Esophagus mucosa (tissue), 1 donor: ENCODE measurements at regions not wholly inside any gene's neighbourhood (a gene's known extent, or its start where the extent isn't known, plus 50 kb on each side); places are given as distances from the start of the nearest gene placed in this dataset.
A peak's percentile ranks its signal among the peaks of the same experiment; 100 is the strongest.
"Not testable (repeated sequence)": the region's sequence is repeated elsewhere in the genome, so short reads cannot be mapped to it uniquely, and the experiment has no call there.

Experiments used
- ATAC-seq: fragments of 200-7000 bp; cut with Tn5 transposase; one replicate; pipeline ENCODE4 v1.9.1; 2020
- donor health status: DM: yes; HTN: yes; CAD: no.

DNA sequence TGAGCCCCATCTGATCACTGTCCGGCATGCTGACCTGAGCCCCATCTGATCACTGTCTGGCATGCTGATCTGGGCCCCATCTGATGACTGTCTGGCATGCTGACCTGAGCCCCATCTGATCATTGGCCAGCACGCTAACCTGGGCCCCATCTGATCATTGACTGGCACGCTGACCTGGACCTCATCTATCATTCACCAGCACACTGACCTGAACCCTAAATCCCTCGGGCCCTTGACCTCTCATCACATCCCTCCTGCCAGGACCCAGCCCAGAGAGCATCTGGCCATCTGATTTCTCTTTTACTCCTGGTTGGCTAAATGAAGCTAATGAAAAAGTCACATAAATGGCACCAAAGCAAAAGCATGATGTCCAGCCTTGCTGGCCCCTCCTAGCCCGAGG, 207.1 kb downstream of the NDUFA10 start:
- ATAC-seq = no peak

DNA sequence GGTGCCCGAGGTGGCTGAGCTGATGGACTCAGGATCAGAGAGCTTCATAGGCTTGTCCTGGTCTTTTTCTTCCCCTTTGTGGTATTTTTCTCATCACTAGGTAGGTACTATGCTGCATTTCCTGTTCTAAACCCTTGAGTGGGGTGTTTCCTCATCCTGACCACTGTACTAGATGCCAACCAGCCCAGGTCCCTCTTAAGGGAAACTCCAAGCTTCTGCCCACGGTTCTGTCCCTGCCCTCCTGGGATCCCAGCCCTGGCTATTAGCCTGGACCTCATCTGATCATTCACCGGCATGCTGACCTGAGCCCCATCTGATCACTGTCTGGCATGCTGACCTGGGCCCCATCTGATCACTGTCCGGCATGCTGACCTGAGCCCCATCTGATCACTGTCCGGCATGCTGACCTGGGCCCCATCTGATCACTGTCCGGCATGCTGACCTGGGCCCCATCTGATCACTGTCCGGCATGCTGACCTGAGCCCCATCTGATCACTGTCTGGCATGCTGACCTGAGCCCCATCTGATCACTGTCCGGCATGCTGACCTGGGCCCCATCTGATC, 207.6 kb downstream of the NDUFA10 start:
- ATAC-seq = not testable (repeated sequence)

DNA sequence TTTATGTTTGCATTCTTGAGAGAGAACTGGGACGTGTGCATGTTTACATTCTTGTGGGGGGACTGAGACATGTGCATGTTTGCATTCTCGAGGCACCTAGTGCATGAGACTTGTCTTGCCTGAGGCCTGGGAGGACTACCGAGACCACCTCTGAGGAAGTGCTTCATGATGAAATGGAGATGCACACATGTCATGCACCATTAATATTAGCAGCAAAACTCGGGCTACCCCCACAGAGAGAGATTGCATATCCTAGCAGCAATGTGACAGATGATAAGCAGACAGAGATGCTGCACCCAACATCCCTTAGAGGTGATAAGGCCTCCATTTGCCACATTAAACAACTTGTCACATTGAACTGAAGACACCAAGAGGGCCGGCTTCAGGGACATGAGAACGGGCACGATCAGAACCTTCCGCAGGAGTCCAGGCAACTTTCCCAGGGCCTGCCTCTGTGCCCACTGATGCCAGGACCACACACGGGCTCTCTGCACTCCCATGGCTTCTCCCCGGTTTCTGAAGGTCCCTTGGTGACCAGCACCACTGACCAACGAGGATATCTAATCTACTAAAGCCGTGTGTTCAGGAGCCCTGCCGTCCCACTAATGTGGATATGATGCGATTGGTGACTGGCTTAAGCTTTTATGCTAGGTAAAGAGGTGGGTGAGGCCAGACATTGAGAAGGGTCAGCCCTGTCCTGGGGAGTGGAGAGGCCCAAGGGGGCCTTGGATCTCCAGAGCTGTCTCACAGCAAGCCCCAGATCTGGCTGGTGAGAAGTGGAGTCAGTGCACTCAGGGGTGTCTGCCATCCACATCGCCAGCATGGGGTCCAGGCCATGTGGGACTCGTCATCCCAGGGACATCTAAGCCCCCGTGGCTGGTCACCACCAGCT, 208.3 kb downstream of the NDUFA10 start:
- ATAC-seq = no peak

DNA sequence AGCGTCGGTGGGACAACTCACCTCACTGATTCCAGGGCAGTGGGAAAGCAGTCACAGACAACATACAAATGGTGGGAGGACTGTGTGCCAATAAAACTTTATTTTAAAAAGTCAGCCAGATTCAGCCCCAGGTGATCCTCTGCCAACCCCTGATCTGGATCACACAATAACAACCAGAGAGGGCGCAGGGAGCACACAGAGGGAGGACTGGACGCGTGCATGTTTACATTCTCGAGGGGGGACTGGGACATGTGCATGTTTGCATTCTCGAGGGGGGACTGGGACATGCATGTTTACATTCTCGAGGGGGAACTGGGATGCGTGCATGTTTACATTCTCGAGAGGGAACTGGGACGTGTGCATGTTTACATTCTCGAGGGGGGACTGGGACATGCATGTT, 209.5 kb downstream of the NDUFA10 start:
- ATAC-seq = no peak

DNA sequence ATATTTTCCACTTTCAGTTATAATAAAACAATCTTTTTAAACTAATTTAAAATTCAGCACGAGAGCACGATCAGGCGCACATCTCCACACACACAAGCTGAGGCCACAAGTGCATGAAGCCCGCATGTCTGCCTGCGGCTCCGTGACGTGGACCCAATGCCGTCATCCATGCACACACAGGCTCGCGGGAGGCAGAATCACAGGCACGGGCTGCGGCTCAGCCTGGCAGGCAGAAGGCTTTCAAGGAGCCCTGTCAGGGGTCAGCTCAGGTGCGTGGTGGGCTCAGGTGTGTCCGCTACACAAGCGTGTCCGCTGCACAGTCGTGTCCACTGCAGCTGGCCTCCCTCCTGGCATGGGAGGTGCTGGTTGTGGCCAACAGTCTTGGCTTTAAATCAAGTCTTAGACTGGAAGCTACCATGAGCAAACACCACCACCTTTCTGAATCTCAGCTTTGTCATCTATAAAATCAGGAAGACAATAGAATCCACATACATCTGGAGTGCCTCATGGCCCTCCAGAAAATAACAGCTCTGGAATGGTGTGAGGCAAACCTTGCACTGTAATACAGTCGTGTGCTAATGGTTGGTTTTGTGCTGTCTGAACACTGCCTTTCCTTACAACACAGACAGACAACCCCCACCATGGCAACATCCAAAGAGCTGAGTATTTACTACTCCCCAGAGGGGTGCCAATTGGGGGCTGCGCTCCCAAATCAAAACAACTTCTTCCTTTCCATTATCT, 210.1 kb downstream of the NDUFA10 start:
- ATAC-seq = peak; percentile 20

DNA sequence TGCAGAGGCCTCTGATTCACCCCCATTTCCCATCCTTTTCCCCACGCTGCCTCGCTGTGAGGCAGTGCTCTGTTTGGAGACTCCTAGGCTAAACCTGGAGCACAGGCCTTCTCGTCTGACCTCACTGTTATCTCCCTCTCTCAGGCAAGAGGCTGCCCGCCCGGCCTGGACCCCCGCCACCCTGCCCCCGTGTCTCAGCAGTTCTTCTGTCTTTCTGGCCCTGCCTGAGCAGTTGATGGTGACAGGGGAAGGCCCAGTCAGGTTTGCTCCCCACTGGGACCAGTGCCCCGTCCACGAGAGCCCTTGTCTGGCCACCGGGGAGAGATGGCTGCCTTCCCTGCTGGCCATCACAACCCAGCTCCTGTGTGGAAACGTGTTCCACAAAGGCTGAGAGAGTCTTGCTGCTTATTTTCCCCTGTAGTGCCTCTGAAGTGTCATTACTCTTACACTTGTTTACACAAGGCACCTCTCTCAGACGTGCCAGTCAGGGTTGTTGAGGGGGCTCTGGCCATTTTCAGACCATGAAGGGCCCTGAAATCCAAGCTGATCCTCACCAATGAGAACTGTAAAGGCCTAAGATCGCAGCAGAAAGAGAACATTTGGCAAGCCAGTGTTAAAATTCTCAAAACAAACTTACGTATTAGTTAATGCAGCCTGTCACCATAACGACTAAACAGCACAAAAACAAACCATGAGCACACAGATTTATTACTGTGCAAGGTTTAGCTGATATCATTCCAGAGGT, 210.9 kb downstream of the NDUFA10 start:
- ATAC-seq = no peak

DNA sequence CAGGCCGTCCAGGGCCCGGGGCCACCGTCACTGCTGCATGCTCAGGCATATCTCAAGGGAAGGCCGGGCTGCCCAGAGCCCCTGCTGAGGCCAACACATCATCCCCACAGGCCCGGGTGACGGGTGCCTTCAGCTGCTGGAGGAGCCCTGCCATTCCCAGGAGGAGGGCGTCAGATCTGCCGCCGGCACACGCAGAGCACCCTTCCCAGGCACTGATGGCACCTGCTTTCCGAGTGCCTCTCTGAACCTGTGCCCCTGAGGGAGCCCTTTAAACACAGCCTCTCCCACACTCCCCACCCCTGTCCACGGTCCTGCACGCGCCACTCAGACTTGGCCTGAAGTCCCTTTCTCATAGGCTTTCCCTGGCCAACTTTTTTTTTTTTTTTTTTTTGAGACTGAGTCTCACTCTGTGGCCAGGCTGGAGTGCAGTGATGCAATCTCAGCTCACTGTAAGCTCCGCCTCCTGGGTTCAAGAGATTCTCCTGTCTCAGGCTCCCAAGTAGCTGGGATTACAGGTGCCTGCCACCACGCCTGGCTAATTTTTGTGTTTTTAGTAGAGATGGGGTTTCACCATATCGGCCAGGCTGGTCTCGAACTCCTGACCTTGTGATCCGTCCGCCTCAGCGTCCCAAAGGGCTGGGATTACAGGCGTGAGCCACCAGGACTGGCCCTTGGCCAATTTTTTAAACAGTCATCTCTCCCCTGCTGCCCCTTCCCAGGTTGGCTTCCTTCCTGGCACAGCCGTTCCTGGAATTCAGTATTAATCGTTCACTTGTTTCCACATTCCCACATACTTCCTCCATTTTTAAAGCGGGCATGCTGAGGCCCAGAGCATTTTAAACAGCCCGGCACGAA, 211.7 kb downstream of the NDUFA10 start:
- ATAC-seq = no peak

DNA sequence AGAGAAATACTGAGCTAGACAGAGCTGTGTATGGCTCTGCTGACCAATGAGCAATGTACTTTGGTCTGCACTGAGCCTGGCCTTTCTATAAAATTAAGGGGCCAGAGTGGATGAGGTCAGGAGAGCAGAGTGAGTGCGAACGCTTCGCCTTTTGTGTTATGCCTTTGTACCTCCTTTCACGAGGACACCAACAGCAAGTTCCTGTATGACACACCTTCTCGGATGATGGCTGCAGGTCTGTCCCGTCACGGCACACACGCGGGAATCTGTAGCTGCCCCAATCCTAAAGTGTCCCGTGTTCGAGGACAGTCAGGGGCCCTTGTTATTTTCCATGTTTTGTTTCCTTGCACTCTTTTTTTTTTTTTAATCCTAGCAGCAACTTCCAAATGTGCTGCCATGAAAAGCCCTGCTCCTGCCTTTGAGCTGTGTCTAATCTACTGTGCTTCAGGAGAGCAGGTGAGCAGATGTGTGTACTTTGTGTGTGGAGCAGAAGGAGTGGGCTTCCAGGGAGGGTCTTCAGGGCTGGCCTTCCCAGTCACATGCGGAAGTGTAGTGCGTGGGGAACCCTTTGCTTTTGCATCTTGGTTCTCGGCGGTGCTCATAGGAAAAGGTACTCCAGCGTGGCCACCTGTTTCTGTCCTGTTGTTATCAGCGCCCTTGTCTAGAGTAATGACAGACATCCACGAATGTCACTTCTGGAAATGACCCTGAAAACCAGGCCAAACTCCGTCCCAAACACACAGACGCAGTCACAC, 213.2 kb downstream of the NDUFA10 start:
- no peak for ATAC-seq

DNA sequence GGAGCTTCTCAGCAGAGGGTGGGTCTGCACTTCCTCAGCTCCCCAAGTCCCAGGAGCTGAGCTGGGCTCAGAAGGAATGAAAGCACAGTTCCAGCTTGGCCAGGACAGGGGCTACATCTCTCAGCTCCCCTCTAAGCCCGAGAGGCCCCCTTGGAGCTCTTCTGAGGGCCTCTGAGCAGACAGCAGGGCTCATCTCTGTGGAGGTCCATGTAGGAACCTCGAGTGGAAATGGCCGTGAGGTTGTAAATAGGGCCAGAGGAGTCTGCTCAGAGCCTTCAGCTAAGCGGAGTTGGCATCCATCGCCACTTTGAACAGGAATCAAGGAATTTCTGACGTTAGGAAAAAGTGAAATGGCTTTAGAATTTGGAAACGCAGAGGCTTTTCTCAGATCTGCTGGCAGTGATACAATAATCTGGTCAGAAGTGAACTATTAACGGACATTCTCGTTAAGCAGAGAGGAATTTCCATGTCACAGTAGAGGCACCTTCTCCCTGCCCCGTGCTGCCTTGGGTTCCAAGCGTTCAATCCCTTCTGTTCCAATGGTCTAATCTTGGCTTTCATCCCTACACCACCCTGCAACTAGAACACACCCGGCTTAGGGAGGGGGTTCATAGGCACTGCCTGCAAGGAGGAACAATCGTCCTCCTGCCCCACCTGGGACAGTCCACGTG, 213.9 kb downstream of the NDUFA10 start:
- ATAC-seq = no peak

DNA sequence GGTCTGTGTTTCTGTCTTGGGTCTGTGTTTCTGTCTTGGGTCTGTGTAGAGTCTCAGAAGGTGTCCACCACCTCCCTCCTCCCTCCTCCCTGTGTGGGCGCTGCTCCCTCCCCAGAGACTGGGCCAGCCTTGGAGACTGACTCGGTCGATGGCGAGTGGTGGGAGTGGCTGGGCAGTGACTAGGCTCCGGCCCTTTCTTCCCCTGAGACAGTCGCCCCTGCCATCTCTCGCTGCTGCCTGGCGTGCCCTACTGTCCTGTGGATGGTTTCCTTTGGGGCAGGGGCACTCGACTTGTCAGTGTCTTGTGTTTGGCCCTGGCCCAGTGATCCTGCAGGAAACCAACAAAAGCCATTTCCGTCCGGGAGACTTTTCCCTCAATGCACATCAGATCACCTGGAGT, 215.8 kb downstream of the NDUFA10 start:
- ATAC-seq = no peak

DNA sequence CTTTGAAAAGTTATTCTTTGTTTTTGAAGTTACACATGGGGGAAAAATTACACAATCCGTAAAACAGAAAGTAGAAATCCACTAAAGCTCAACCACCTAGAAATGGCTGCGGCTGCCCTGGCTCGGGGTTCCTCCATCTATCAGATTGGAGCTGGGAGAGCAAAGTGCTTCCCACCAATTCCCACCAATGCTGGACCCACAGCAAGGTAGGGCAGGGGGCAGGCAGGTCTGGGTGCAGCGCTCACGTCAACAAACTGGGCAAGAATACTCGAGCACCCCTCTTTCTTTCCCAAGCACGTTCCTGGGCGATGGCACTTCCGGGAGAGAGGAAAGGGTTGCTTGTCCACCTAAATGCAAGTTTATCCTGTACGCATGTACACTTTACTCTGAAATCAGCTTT, 217.6 kb downstream of the NDUFA10 start:
- no peak for ATAC-seq

DNA sequence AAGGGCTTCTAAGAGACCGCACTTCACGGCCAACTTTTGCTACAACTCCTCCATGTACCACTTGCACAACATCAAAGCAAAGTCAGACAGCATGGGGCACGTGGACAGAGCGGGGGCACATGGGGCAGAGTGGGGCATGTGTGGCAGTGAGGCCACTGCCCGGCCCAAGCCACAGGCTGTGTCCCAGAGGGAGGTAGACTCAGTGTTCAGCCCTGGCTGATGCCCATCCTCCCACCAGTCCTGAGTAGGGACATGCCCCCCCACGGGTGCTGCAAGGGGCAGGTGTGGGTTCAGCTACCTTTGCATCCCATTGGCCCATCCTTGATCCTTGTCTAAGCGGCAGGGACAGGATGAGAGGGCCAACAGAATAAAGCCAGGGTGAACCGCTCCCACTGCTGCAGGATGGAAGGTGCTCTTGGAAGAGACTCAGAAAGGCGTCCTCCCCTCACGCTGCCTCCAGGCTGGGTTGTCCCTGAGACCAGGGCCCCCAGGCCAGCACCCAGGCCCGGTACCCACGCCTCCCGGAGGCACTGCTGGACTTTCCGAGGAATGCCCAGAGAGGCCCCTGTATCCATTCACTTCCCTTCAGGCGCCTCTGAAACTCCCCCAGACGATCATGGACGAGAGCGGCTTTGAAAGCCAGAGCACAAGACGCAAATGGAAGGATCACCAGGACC, 218.2 kb downstream of the NDUFA10 start:
- ATAC-seq = peak; percentile 24

DNA sequence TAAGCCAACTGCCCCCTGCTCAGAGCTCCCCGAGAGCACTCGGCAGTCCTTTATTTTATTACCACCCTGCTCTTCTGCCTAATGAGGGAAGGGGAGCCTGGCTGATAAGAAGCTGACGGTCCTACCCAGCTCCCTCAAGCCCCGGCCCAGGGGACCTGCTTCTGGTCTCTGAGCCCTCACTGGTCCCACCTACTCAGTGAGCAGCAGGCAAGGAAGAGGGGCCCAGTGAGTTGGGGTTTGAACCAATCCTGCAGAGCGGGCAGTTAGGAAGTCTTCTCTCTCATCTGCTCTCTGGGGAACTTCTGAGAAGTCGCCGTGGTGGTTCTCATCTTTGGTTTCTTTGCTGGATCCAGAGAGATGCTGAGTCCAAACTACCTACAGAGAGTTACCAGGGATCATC, 218.9 kb downstream of the NDUFA10 start:
- no peak for ATAC-seq

DNA sequence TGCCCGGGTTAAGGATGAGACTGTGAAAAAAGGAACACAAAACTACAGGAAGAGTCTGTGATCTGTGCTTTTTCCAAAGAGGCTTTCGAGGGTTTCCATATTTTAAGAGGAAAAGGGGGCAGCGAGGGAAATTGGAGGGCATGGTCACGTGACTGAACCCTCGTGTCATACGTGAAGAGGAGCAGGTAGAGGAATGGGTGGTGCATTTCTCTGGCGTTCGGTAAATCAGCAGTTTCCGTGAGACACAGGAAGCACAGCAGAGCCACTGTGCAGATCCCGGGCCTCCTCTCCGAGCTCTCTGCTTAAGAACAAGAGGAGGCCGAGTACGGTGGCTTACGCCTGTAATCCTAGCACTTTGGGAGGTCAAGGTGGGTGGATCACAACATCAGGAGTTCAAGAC, 219.7 kb downstream of the NDUFA10 start:
- ATAC-seq = no peak

DNA sequence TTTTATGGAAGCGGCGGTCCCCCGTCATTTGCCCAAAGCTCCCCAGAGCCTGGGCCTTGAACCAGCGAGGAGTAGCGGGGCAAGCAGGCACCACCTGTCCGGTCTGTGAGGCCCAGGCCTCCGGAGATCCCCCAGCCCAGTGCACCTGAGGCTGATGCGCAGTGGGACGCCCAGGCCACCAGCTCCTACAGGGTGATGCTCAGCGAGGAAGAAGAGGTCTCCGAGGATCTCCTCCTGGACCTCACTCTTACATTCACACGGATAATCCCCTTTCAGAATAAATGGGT, 220.2 kb downstream of the NDUFA10 start:
- ATAC-seq = no peak

DNA sequence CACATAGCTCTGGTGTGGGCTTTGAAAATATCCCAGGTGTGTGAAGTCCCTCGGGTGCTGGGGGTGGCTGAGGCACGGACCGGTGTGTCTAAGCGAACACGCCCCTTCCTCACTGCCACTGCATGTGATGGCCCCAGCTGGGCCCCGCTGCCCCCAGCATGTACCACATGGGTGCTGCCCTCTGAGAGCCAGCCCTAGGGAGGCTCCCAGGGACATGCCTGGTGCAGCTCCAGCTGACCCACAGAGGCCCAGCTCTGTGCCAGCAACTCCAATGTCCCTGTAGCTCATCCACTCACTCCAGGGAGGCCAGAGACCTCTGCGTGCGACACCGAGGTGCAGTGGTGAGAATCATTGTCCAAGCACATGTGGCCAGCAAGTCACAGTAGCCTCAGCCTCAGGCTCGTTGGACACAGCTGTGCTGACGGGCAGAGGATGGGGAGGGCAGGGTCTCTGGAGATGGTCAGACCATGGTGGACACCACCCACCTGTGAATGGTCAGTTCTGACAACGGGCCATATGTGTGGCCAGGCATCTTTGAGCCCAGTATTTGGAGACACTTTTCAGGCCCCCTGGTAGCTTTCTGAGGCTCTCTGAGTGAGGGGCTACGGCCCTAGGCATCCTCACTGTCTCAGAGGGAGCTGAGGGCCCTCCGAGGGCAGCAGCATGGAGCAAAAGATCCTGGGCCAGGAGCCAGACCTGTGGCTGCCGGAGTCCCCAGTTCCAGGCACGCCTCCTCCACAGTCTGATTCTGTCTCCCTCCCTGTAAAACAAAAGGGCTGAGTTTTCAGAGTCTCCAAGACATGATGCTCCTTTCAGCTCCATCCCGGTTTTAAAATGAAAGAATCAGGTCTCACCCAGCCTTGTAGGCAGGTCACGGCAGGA, 220.7 kb downstream of the NDUFA10 start:
- no peak for ATAC-seq

DNA sequence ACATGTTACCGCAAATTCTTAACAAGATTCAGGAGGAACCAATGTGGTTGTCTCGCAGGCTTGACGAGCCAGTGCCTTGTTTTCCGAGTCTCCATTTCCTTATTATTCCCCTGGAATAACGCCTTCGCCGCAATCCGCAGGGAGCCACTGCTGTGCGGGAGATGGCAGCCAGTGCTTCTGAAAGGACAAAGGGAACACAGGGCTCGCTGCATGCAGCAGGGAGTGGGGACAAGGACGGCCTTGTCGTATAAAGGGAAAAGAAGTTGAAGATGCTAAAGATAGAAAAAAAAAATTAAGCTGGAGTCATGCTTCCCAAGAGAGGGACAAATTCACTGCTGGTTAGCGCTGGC, 221.4 kb downstream of the NDUFA10 start:
- ATAC-seq = no peak

DNA sequence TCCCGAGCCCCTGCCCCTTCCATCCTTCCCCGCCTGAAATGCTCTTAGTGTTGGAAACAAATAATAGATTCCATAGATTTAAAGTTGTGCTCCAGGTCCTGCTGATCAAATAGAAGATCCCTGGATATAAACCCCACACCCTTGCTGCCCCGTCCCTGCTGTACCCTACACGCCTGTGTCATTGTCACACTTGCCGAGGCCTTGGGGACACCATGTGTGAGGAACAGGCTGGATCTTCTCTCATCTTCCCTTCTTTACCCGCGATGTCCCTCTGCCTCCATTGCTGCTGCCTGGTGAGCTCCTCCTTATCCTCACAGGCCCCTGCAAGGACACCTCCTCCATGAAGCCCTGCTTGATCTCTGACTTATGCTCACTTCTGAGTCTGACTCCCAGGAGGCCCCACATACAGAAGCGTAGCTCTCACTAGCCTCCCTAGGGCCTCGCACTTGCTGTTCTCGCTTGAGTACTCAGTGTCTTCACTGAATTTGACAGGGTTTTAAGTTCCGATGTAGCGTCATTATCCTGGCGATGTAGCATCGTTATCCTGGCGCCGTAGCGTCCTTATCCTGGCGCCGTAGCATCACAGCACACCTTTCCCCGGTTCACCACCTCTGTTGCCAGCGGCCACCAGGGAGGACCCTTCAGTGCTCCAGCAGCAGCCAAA, 221.9 kb downstream of the NDUFA10 start:
- ATAC-seq = no peak

DNA sequence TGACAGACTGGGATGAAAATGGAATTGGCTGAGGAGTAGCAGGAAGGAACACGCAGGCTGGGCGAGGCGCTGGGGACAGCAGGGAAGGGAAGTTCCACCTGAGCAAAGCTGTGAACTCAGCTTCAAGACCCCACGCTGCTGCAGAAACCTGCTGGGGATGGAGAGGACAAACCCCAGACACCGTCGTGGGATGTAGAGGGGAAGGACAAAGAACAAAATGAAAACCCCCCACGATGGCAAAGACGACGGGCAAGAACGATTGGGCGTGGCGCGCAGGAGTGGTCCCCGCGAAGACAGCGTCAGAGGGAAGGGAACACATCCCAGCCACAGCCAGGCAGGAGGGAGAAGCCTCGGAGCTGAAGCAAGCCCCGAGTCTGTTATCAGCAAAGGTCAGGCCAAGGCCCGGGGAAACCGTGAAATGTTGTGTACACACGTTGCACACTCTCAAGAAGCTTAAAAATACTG, 222.9 kb downstream of the NDUFA10 start:
- no peak for ATAC-seq
